ENCODE measurements at regions not wholly inside any gene's neighbourhood (a gene's known extent, or its start where the extent isn't known, plus 50 kb on each side); places are given as distances from the start of the nearest gene placed in this dataset.

GRCh38 chr16:52812678-52813556 is 239.8 kb downstream of the CHD9NB start:
- CTCF ChIA-PET (ENCODE audit: low intra/inter-chr PET ratio, low total read pairs), result no interaction called here
- TF ChIP-seq SMAD1 (CRISPR knock-in tag; IDR thresholded peaks at IDR 0.05; ENCODE audit: borderline replicate concordance, low read depth), result no peak
- no peak for TF ChIP-seq ZNF772 (CRISPR knock-in tag; IDR thresholded peaks at IDR 0.05)
- TF ChIP-seq SP1 (IDR thresholded peaks at IDR 0.05), result no peak
- TF ChIP-seq SP1 (CRISPR knock-in tag; IDR thresholded peaks at IDR 0.05), result no peak
- TF ChIP-seq ELF3 (CRISPR knock-in tag; IDR thresholded peaks at IDR 0.05), result peak; percentile 84
- TF ChIP-seq SOX5 (CRISPR knock-in tag; IDR thresholded peaks at IDR 0.05; ENCODE audit: borderline replicate concordance), result peak; percentile 74; the same call in 1 of the 2 replicates
- no peak for TF ChIP-seq KDM4B (CRISPR knock-in tag; IDR thresholded peaks at IDR 0.05)
- TF ChIP-seq GMEB2 (CRISPR knock-in tag; IDR thresholded peaks at IDR 0.05; ENCODE audit: low read depth), result no peak
- TF ChIP-seq ZBTB38 (CRISPR knock-in tag; IDR thresholded peaks at IDR 0.05), result no peak
- TF ChIP-seq, protein P1, sequence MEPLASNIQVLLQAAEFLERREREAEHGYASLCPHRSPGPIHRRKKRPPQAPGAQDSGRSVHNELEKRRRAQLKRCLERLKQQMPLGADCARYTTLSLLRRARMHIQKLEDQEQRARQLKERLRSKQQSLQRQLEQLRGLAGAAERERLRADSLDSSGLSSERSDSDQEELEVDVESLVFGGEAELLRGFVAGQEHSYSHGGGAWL (CRISPR knock-in tag; IDR thresholded peaks at IDR 0.05), result no peak
- TF ChIP-seq ZNF546 (CRISPR knock-in tag; conservative IDR thresholded peaks at IDR 0.05), result no peak
- TF ChIP-seq TBX3 (IDR thresholded peaks at IDR 0.05; ENCODE audit: borderline replicate concordance), result no peak
- TF ChIP-seq FOXP1 (IDR thresholded peaks at IDR 0.05), result no peak
- TF ChIP-seq FOXP1 (CRISPR knock-in tag; IDR thresholded peaks at IDR 0.05), result peak; percentile 40
- TF ChIP-seq SPEN (CRISPR knock-in tag; IDR thresholded peaks at IDR 0.05; ENCODE audit: low read depth), result peak; percentile 30; the same call in 1 of the 2 replicates
- TF ChIP-seq ZNF414 (CRISPR knock-in tag; IDR thresholded peaks at IDR 0.05), result no peak
- no peak for TF ChIP-seq HHEX (CRISPR knock-in tag; IDR thresholded peaks at IDR 0.05)
- no peak for TF ChIP-seq ZMYM4 (CRISPR knock-in tag; IDR thresholded peaks at IDR 0.05)
- TF ChIP-seq ZNF780A (CRISPR knock-in tag; IDR thresholded peaks at IDR 0.05), result no peak
- TF ChIP-seq TEAD2 (CRISPR knock-in tag; IDR thresholded peaks at IDR 0.05), result no peak
- TF ChIP-seq, protein P2, sequence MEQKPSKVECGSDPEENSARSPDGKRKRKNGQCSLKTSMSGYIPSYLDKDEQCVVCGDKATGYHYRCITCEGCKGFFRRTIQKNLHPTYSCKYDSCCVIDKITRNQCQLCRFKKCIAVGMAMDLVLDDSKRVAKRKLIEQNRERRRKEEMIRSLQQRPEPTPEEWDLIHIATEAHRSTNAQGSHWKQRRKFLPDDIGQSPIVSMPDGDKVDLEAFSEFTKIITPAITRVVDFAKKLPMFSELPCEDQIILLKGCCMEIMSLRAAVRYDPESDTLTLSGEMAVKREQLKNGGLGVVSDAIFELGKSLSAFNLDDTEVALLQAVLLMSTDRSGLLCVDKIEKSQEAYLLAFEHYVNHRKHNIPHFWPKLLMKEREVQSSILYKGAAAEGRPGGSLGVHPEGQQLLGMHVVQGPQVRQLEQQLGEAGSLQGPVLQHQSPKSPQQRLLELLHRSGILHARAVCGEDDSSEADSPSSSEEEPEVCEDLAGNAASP (CRISPR knock-in tag; IDR thresholded peaks at IDR 0.05; ENCODE audit: borderline replicate concordance), result no peak
- no peak for TF ChIP-seq JDP2 (CRISPR knock-in tag; IDR thresholded peaks at IDR 0.05; ENCODE audit: borderline replicate concordance)

More at GRCh38 chr16:52812678-52813556, 239.8 kb downstream of the CHD9NB start:
- Histone ChIP-seq H2AFZ (ENCODE audit: low read length) (no peak overlapping the region), H3K4me3 (replicated peaks in 1 of 3; ENCODE audit: insufficient read depth in 1 of 3, low read depth in 2 of 3, low read length in 3 of 3) (no peak overlapping the region), H3K4me2 (ENCODE audit: low read depth, low read length) (peak overlapping the region; percentile 4; the same call in 1 of the 2 replicates), H3K36me3 (replicated peaks in 1 of 2; ENCODE audit: control insufficient read depth in 1 of 2, insufficient read depth in 2 of 2, low read length in 2 of 2) (no peaks in the 10 kb centered on the region), H3K9me3 (ENCODE audit: low read length) (0 out of 2 replicates have a peak, but pooled peaks cover 4% of the 10 kb centered on the region), H3K27me3 (ENCODE audit: control insufficient read depth in 1 of 2, insufficient read depth in 2 of 2, low read length in 2 of 2) (no peaks in the 10 kb centered on the region; a peak in 1 of 5 replicates), H3K79me2 (ENCODE audit: insufficient read depth, low read length) (no peaks in the 10 kb centered on the region), H3K9ac (ENCODE audit: insufficient read depth, low read depth, low read length) (no peak overlapping the region), H3K4me1 (ENCODE audit: insufficient read depth, low read length) (peaks cover 28% of the 10 kb centered on the region), H3K27ac (ENCODE audit: extremely low read length, insufficient read depth, low read length) (no peak overlapping the region), H4K20me1 (ENCODE audit: insufficient read depth, low read length) (no peaks in the 10 kb centered on the region)
- no peak for FAIRE-seq
- peak; percentile 84 for DNase-seq (ENCODE audit: low spot score)
- POLR2A ChIA-PET, result no interaction called here
- no TSS peak for BruUV-seq (replicated peaks)
- peak; percentile 79 for ATAC-seq
- intact Hi-C loops (cut with micrococcal nuclease; ENCODE audit: unreplicated experiment), result no loop called here
- in situ Hi-C loops (cut with HindIII; ENCODE audit: extremely low pct_ligation_motif_present, low pct_unique_long_range_greater_than_20kb), result no loop called here
- WGBS (ENCODE audit: low lambda C conversion rate), result 1% methylated on average over 5 of the region's 5 CpGs
